Spinal cord (tissue), 9 donors: ENCODE measurements at regions not wholly inside any gene's neighbourhood (a gene's known extent, or its start where the extent isn't known, plus 50 kb on each side); places are given as distances from the start of the nearest gene placed in this dataset.
A peak's percentile ranks its signal among the peaks of the same experiment; 100 is the strongest.

ENCODE experiments used
- DNase-seq, 6 donors: peaks; one replicate each; pipeline versions ENCODE4 v3.0.0 to v3.0.0-alpha.2; 2013 to 2015; ENCODE audit warnings: low spot score in 6 of 6, low read depth in 4 of 6
- H3K27ac ChIP-seq: one replicate; pipeline ENCODE4 v1.5.1; 2013; ENCODE audit warnings: low read depth, low read length, control low read depth
- H3K27me3 ChIP-seq: one replicate; pipeline ENCODE4 v1.6.1; 2013; ENCODE audit warnings: low read length; ENCODE audit not compliant: control insufficient read depth, insufficient read depth
- H3K36me3 ChIP-seq: one replicate; pipeline ENCODE4 v1.6.1; 2013; ENCODE audit warnings: low read length; ENCODE audit not compliant: control insufficient read depth, insufficient read depth
- H3K4me1 ChIP-seq: one replicate; pipeline ENCODE4 v1.6.1; 2013; ENCODE audit warnings: low read length; ENCODE audit not compliant: control insufficient read depth, insufficient read depth
- H3K4me3 ChIP-seq: one replicate; pipeline ENCODE4 v1.5.1; 2013; ENCODE audit warnings: low read depth, low read length, control low read depth
- H3K9me3 ChIP-seq: one replicate; pipeline ENCODE4 v1.6.1; 2013; ENCODE audit warnings: low read length; ENCODE audit not compliant: control insufficient read depth, insufficient read depth
- WGBS: methylation state at CpG from one replicate; pipeline ENCODE4 v1.1.5; 2013; ENCODE audit warnings: missing lambda C conversion rate; ENCODE audit not compliant: insufficient coverage; 5-methylcytosine and 5-hydroxymethylcytosine counted together
- donor health status: healthy.

- Histone ChIP-seq H3K27ac (no peak overlapping the region), H3K4me3 (no peak overlapping the region), H3K27me3 (no peaks in the 10 kb centered on the region), H3K36me3 (no peaks in the 10 kb centered on the region), H3K4me1 (no peaks in the 10 kb centered on the region), H3K9me3 (no peaks in the 10 kb centered on the region)
- WGBS = no CpG with 5 or more reads among the region's 2 CpGs
- DNase-seq = peak in 1 of 6 donors; percentile 43
Measured at GRCh38 chr7:109190766-109191398, 621.2 kb downstream of the DNAJB9 start.

DNA sequence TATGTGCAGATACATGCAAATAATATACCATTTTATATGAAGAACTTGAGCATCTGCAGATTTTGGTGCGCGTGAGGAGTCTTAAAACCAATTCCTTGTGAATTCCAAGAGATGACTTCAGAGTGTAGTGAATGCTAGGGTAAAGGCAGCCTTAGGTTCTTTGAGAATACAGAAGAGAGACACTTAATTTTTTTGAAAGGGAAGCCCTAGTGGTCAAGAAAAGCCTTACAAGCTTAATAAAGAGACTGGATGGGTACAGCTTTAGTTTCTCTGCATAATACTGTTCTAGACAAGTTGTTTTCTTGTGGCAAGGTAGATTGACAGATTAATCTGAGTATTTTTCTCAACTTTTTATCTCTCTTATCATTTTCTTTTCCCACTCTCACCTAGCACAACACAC, 636.5 kb downstream of the DNAJB9 start:
- Histone ChIP-seq H3K4me1 (no peaks in the 10 kb centered on the region), H3K27ac (no peak overlapping the region), H3K9me3 (no peaks in the 10 kb centered on the region), H3K36me3 (no peaks in the 10 kb centered on the region), H3K27me3 (no peaks in the 10 kb centered on the region), H3K4me3 (no peak overlapping the region)
- 100% methylated on average over 2 of the region's 2 CpGs for WGBS
- no peak for DNase-seq

- DNase-seq = no peak
- 95% methylated on average over 3 of the region's 3 CpGs for WGBS
- H3K27ac ChIP-seq = no peak overlapping the region
- no peaks in the 10 kb centered on the region for H3K9me3 ChIP-seq
- no peaks in the 10 kb centered on the region for H3K27me3 ChIP-seq
- no peaks in the 10 kb centered on the region for H3K36me3 ChIP-seq
- no peaks in the 10 kb centered on the region for H3K4me1 ChIP-seq
- no peak overlapping the region for H3K4me3 ChIP-seq
Measured at GRCh38 chr7:109213081-109213480, 643.4 kb downstream of the DNAJB9 start.

- no peaks in the 10 kb centered on the region for H3K27me3 ChIP-seq
- no peaks in the 10 kb centered on the region for H3K4me1 ChIP-seq
- peak in 1 of 6 donors; percentile 50 for DNase-seq
- WGBS = 82% methylated on average over 3 of the region's 3 CpGs
- no peaks in the 10 kb centered on the region for H3K9me3 ChIP-seq
- H3K36me3 ChIP-seq = no peaks in the 10 kb centered on the region
- no peak overlapping the region for H3K4me3 ChIP-seq
- no peak overlapping the region for H3K27ac ChIP-seq
Measured at GRCh38 chr7:109215341-109215740, 645.7 kb downstream of the DNAJB9 start.

DNA sequence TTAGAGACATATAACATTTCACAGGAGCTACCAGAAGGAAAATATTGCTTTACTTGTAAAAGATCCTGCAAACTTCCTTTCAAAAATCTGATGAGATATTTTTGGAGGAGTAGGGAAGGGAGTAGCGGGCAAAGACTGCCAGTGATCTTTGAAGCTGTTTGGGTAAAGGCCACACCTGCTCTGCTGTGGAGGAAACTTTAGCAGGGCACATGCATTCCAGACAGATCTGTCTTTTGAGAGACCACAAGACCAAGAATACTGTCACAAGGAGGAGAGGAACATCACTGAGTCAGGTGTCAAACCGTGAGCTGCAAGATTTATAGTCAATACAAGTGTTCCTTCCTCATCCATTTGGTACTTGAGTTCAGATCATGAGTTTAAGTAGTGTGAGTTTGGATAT, 654.4 kb downstream of the DNAJB9 start:
- Histone ChIP-seq H3K27me3 (no peaks in the 10 kb centered on the region), H3K36me3 (no peaks in the 10 kb centered on the region), H3K27ac (no peak overlapping the region), H3K4me1 (no peaks in the 10 kb centered on the region), H3K4me3 (no peak overlapping the region), H3K9me3 (no peaks in the 10 kb centered on the region)
- DNase-seq = no peak
- whole genome bisulfite sequencing = 80% methylated on average over 1 of the region's 2 CpGs

DNA sequence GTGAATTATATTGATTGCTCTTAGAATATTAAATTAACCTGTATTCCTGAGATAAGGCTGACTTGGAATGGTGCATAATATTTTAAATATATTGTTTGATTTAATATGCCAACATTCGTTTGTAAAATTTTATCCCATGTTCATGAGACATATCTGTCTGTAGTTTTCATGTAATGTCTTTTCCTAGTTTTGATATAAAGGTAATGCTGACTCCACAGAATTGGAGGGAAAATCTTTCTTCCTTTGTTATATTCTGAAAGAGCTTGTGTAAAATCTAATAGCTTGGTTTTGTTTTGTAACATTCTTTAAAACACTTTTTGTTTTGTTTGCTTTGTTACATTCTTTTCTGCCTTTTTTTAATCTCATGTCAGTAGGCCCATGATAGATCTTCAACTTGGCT, 657.0 kb downstream of the DNAJB9 start:
- no peaks in the 10 kb centered on the region for H3K36me3 ChIP-seq

DNA sequence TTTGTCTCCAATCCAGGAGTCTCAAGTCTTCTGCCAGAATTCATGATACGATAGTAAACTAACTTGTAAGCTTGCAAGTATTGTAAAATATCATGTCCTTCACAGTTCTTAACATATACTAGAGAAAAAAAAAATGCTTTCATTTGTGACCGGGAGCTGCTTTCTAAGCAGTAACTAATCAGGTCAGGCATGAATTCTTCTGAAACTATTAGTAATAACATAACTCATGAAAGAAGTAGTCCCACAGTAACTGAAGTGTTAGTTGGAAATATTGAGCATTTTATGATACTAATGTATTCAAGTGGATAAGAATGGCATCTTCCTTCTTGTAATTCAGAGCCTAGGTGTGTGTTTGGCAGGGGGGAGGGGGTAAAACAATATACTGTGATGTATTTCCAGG, 665.6 kb downstream of the DNAJB9 start:
- Histone ChIP-seq H3K27ac (no peak overlapping the region), H3K27me3 (no peaks in the 10 kb centered on the region), H3K4me1 (no peaks in the 10 kb centered on the region), H3K4me3 (no peak overlapping the region), H3K36me3 (no peaks in the 10 kb centered on the region), H3K9me3 (no peaks in the 10 kb centered on the region)
- WGBS = no CpG with 5 or more reads among the region's 2 CpGs
- DNase-seq = no peak

More for the DNA sequence above, 657.0 kb downstream of the DNAJB9 start:
- no peak overlapping the region for H3K27ac ChIP-seq
- DNase-seq = no peak
- no CpG with 5 or more reads among the region's 1 CpG for WGBS
- H3K4me3 ChIP-seq = no peak overlapping the region
- H3K4me1 ChIP-seq = no peaks in the 10 kb centered on the region
- no peaks in the 10 kb centered on the region for H3K27me3 ChIP-seq
- H3K9me3 ChIP-seq = no peaks in the 10 kb centered on the region

DNA sequence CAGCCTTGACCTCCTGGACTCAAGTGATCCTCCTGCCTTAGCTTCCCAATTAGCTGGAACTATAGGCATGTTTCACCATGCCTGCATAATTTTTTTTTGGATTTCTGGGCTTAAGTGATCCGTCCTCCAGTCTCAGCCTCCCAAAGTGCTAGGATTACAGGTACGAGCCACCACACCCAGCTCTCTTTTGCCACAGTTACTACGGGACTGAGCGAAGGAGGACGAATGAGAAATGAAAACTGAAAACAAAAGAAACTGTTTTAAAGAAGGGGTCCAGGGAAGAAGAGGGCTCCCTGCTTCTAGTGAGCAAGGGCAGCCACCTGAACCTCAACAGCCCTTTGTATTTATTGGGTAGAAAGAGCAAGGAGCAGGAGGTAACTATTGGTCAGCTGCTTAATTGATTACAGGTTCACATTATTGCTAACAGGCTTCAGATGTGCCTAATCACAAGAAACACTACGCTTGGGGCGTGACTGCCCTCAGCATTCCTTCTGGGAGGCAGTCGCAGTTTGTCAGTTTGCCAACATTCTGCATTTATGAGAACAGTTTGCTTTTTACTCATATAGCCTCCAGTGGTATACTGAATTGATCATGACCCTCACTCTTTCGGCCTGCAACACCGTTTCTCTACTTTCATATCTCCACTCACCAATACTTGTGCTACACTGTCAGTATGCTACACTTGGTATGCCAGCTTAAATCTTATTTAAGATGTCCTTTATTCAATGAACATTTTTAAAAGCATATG, 676.8 kb downstream of the DNAJB9 start:
- no peaks in the 10 kb centered on the region for H3K4me1 ChIP-seq
- H3K9me3 ChIP-seq = no peaks in the 10 kb centered on the region
- no peak for DNase-seq
- H3K36me3 ChIP-seq = no peaks in the 10 kb centered on the region
- no peak overlapping the region for H3K27ac ChIP-seq
- no peak overlapping the region for H3K4me3 ChIP-seq
- H3K27me3 ChIP-seq = no peaks in the 10 kb centered on the region
- 57% methylated on average over 4 of the region's 10 CpGs for WGBS

- no peaks in the 10 kb centered on the region for H3K4me1 ChIP-seq
Measured at GRCh38 chr7:109256762-109257560, 687.3 kb downstream of the DNAJB9 start.

More at GRCh38 chr7:109256762-109257560, 687.3 kb downstream of the DNAJB9 start:
- DNase-seq = peak in 1 of 6 donors; percentile 7
- no peaks in the 10 kb centered on the region for H3K36me3 ChIP-seq
- H3K4me3 ChIP-seq = no peak overlapping the region
- no peak overlapping the region for H3K27ac ChIP-seq
- WGBS = no CpG with 5 or more reads among the region's 3 CpGs
- H3K27me3 ChIP-seq = no peaks in the 10 kb centered on the region
- no peaks in the 10 kb centered on the region for H3K9me3 ChIP-seq
